ENCODE measurements at regions not wholly inside any gene's neighbourhood (a gene's known extent, or its start where the extent isn't known, plus 50 kb on each side); places are given as distances from the start of the nearest gene placed in this dataset.
"Not testable (repeated sequence)": the region's sequence is repeated elsewhere in the genome, so short reads cannot be mapped to it uniquely, and the experiment has no call there.

DNA sequence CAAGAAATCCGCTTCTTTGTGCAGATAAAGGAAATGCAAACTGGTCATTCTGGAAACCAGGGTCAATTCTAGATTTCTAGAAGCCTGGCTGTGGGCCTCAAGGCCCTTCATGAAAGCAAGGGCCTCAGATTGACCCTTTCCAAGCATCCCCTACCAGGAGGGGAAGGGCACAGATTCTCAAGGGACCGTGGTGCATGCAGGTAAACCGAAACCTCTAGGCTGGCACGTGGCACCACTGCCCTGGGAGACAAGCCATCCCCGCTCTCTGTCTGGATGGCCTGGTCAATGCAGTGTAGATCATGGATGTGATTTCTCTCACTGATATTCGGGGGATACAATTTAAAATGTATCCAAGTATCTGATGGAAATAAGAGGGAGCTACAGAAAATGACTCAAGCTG lies 69.4 kb downstream of the TOMM20 start:
- TF ChIP-seq POLR2A (IDR thresholded peaks at IDR 0.05; ENCODE audit: low read length) (no peak), GATA1 (IDR thresholded peaks at IDR 0.05; ENCODE audit: low read depth, low read length) (no peak)

GRCh38 chr1:235058695-235059094 lies 69.9 kb downstream of the TOMM20 start:
- TF ChIP-seq GATA1 (IDR thresholded peaks at IDR 0.05; ENCODE audit: low read depth, low read length) (no peak), POLR2A (IDR thresholded peaks at IDR 0.05; ENCODE audit: low read length) (no peak)
- no peak for DNase-seq

More for the DNA sequence above, 69.4 kb downstream of the TOMM20 start:
- DNase-seq = no peak

GRCh38 chr1:235057385-235058306 lies 71.0 kb downstream of the TOMM20 start:
- TF ChIP-seq POLR2A (IDR thresholded peaks at IDR 0.05; ENCODE audit: low read length) (no peak), GATA1 (IDR thresholded peaks at IDR 0.05; ENCODE audit: low read depth, low read length) (no peak)
- DNase-seq = no peak

DNA sequence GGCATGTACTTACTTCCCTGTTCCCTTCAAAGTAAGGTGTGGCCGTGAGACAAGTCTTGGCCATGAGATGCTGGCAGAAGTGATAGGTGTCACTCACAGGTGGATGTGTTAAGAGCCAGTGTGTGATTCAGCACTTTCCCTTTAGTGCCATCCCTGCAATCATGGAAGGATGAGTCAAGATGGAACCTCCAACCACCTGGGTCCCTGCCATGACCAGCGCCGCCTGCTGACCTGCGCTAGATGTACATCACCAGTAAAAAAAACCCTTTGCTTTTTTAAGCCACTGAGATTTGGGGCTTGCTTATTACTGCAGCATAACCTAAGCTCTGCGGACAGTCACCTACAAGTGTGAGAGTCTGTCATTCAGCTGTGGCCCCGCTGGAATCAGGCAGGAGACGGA lies 71.7 kb downstream of the TOMM20 start:
- DNase-seq = peak; percentile 41 to 66
- no peak for TF ChIP-seq GATA1 (IDR thresholded peaks at IDR 0.05; ENCODE audit: low read depth, low read length)
- TF ChIP-seq POLR2A (IDR thresholded peaks at IDR 0.05; ENCODE audit: low read length) = no peak

GRCh38 chr1:235054936-235055335 lies 73.7 kb downstream of the TOMM20 start:
- TF ChIP-seq POLR2A (IDR thresholded peaks at IDR 0.05; ENCODE audit: low read length) = no peak
- TF ChIP-seq GATA1 (IDR thresholded peaks at IDR 0.05; ENCODE audit: low read depth, low read length) = no peak
- DNase-seq = no peak

DNA sequence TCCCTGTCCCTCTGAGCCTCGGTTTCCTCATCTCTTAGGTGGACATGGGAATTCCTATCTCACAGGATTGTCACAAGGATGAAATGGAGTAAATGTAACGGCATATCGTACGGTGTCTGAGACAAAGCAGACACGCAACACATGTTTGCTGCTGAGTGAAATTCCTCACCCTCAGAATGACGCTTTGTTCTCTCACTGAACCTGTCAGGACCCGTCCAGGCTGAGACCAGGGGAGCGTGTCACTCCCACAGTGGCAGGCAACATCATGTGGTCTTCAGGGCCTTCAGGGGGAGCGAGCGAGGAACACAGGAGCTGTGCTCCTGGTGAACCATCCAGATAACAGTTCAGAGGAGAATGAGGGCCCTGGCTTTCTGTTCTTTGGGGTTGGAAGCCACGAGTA lies 74.2 kb downstream of the TOMM20 start:
- DNase-seq = no peak
- TF ChIP-seq POLR2A (IDR thresholded peaks at IDR 0.05; ENCODE audit: low read length) (no peak), GATA1 (IDR thresholded peaks at IDR 0.05; ENCODE audit: low read depth, low read length) (no peak)

- TF ChIP-seq POLR2A (IDR thresholded peaks at IDR 0.05; ENCODE audit: low read length) (no peak), GATA1 (IDR thresholded peaks at IDR 0.05; ENCODE audit: low read depth, low read length) (no peak)
- no peak for DNase-seq
These were observed 76.3 kb downstream of the TOMM20 start for GRCh38 chr1:235052067-235053008.

GRCh38 chr1:235051521-235051920 lies 77.1 kb downstream of the TOMM20 start:
- peak; percentile 37 to 43 for DNase-seq
- TF ChIP-seq GATA1 (IDR thresholded peaks at IDR 0.05; ENCODE audit: low read depth, low read length) (no peak), POLR2A (IDR thresholded peaks at IDR 0.05; ENCODE audit: low read length) (no peak)

GRCh38 chr1:235050911-235051360 lies 77.7 kb downstream of the TOMM20 start:
- no peak for TF ChIP-seq GATA1 (IDR thresholded peaks at IDR 0.05; ENCODE audit: low read depth, low read length)
- DNase-seq = peak; percentile 44 to 68

GRCh38 chr1:235049716-235050378 lies 78.8 kb downstream of the TOMM20 start:
- DNase-seq = not testable (repeated sequence)

- DNase-seq = no peak
- TF ChIP-seq POLR2A (IDR thresholded peaks at IDR 0.05; ENCODE audit: low read length) = no peak
- TF ChIP-seq GATA1 (IDR thresholded peaks at IDR 0.05; ENCODE audit: low read depth, low read length) = no peak
These were observed 79.4 kb downstream of the TOMM20 start for GRCh38 chr1:235049217-235049616.

GRCh38 chr1:235047331-235047871 lies 81.2 kb downstream of the TOMM20 start:
- DNase-seq = no peak
- TF ChIP-seq GATA1 (IDR thresholded peaks at IDR 0.05; ENCODE audit: low read depth, low read length) (no peak), POLR2A (IDR thresholded peaks at IDR 0.05; ENCODE audit: low read length) (no peak)

GRCh38 chr1:235045921-235046601 lies 82.6 kb downstream of the TOMM20 start:
- no peak for DNase-seq

More at GRCh38 chr1:235045921-235046601, 82.6 kb downstream of the TOMM20 start:
- TF ChIP-seq POLR2A (IDR thresholded peaks at IDR 0.05; ENCODE audit: low read length) (no peak), GATA1 (IDR thresholded peaks at IDR 0.05; ENCODE audit: low read depth, low read length) (no peak)
